GM21529 (cell line): ENCODE measurements at regions not wholly inside any gene's neighbourhood (a gene's known extent, or its start where the extent isn't known, plus 50 kb on each side); places are given as distances from the start of the nearest gene placed in this dataset.
"Not testable (repeated sequence)": the region's sequence is repeated elsewhere in the genome, so short reads cannot be mapped to it uniquely, and the experiment has no call there.

ENCODE experiments used
- ATAC-seq: cut with Tn5 transposase; IDR thresholded peaks from one replicate; pipeline ENCODE4 v1.9.1; 2021; ENCODE audit not compliant: unreplicated experiment

- ATAC-seq = no peak
Observed at GRCh38 chr5:113652161-113652560, 138.7 kb downstream of the YTHDC2 start.

- ATAC-seq = no peak
Observed at GRCh38 chr5:113654828-113655227, 141.3 kb downstream of the YTHDC2 start.

GRCh38 chr5:113660206-113660605, 146.7 kb downstream of the YTHDC2 start:
- no peak for ATAC-seq

DNA sequence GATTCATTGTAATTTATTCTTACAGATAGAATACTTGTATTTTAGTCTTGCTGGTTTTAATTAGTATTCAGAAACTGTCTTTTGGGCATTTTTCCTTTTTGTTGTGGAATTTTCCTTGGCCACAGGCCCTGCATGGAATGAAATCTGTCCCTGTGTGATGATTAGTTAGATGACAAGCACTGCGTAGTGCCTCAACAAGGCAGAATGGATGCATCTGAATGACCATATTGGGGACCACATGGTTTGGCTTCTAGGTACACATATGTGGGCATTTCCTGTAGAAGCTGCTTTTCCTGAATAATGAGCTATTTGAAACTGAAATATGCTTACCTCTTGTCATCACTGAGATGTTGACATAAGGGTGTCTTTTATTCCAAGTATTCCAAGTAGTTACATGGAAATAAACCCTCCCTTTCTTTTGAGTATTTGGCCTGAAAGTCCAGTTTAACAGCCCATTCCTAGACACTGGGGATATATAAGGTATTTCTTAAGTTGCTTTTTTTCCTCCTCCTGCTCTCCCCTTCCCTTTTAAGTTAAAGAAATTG, 147.3 kb downstream of the YTHDC2 start:
- ATAC-seq = no peak

- ATAC-seq = peak; percentile 66
Observed at GRCh38 chr5:113663879-113664541, 150.5 kb downstream of the YTHDC2 start.

GRCh38 chr5:113673041-113673440, 159.5 kb downstream of the YTHDC2 start:
- ATAC-seq = no peak

- ATAC-seq = no peak
Observed at GRCh38 chr5:113675166-113675565, 161.7 kb downstream of the YTHDC2 start.

- ATAC-seq = no peak
Observed at GRCh38 chr5:113678202-113678601, 164.7 kb downstream of the YTHDC2 start.

DNA sequence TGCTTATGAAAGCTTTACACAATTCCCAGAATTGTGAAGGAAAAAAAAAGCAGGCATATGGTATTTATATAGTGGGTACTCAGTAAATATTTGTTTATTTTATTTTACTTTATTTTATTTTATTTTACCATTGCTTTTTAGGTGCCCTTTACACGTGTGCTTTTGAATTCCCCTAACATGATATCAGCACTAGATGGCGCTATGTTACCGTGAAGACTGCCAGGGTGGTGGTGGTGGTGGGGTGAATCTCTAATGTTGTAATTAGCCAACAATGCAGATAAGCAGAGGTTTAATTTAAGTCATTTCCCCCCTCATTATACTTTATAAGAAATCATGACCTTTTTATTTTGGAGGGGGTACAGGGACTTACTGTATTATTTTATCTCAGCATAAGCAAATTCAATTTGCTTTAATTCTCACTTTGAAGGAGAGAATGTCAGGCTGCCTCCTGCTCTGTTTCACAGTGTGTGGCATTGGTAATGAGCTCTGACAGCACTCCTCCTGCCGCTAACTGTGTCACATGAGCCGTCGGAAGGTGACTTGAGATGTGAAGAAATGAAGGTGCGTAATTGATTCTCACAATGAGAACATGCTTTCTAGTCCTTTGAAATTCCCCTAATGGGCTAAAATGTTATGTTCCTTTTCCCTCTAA, 165.6 kb downstream of the YTHDC2 start:
- peak; percentile 82 for ATAC-seq

- no peak for ATAC-seq
Observed at GRCh38 chr5:113680534-113680933, 167.0 kb downstream of the YTHDC2 start.

GRCh38 chr5:113682497-113683136, 169.1 kb downstream of the YTHDC2 start:
- no peak for ATAC-seq

GRCh38 chr5:113683211-113683610, 169.7 kb downstream of the YTHDC2 start:
- no peak for ATAC-seq

- no peak for ATAC-seq
Observed at GRCh38 chr5:113686599-113686998, 173.1 kb downstream of the YTHDC2 start.

GRCh38 chr5:113689647-113690046, 176.2 kb downstream of the YTHDC2 start:
- no peak for ATAC-seq

DNA sequence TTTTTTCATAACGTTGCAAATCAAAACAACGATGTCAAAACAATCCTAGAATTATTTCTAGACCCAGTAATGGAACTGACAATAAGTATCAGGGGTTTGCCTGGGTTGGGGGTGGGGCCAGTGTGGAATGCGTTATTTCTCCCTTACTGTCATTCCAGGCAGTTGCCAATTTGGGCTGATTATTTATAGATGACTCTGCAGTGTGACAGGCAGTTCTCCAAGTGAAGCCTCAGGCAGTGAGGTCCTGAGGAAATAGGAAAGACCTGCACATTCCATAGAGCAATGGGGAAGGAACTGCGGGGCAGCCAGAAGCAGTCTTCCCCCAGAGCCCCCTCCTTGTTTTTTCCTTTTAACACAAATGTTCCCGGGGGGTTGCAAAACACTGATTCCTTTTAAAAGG, 179.0 kb downstream of the YTHDC2 start:
- no peak for ATAC-seq

DNA sequence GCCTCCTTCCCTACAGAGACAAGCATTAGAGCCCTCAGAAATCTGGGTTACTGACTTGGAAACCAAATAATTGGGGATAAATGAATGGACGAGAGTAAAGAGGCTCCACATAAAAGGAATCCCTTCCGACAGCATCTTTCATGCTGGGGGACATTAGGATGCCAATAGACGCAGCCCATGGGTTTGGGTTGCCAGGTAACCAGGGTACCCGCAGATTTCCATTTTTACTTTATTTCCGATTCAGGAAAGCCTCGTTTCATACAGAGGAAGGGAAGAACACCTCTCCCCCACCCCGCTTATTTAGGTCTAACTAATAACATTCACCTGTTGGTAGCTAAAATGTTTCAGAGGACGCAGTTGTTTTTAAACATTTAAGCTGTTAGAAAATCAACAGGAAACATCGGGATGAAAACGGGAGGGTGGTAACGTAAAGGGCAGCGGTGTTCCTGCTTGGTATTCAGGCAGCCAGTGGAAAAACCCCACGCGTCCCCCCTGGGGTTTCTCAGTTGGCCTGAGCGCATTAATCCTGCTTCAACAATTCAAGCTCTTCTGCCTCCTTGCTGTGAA, 179.5 kb downstream of the YTHDC2 start:
- no peak for ATAC-seq

DNA sequence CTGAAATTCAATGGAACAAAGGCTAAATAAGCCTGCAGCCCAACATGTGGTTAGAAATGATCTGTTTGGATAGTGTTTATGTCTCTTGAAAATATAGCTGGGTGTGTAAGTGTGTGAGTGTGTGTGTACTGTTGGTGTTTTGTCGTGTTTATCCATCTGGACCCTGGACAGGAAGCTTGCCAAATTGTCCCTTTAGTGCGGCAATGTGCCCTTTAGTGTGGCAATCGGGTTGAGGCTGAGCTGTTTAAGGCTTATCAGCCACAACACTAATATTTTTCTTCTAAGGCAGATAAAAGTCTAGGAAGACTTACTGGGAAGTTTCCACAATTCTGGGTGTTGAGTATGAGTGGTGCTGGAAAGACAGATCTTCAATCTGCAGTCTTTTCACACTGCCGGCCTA, 180.2 kb downstream of the YTHDC2 start:
- ATAC-seq = no peak

- no peak for ATAC-seq
Observed at GRCh38 chr5:113694576-113694975, 181.1 kb downstream of the YTHDC2 start.

DNA sequence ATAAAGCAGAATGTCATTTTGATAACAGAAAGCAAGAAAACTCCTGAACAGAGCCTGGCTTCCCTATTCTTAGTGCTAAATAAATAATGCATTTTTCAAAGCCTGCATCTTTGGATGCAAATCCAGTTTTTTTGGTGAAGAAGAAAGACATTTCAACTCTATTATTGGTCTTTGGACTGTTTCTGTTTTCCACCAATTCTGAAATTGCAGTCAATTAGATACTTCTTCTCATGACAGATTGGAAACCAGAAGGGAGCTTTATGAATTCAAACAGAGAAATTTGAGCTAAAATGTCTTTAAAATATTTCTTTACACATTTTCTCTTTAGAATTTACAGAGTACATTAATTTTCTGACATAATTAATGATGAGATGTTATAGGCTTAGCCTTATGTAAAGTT, 189.8 kb downstream of the YTHDC2 start:
- ATAC-seq = no peak

DNA sequence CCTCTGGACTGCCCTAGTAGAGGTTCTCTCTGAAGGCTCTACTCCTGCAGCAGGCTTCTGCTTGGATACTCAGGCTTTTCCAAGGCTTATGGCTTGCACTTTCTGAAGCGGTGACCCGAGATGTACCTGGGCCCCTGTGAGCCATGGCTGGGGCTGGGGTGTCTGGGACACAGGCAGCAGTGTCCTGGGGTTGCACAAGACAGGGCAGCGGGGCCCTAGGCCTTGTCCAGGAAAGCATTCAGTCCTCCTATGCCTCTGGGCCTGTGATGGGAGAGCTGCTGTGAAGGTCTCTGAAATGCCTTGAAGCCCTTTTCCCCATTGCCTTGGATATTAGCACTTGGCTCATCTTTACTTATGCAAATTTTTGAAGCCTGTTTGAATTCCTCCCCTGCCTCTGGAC, 192.2 kb downstream of the YTHDC2 start:
- ATAC-seq = no peak

DNA sequence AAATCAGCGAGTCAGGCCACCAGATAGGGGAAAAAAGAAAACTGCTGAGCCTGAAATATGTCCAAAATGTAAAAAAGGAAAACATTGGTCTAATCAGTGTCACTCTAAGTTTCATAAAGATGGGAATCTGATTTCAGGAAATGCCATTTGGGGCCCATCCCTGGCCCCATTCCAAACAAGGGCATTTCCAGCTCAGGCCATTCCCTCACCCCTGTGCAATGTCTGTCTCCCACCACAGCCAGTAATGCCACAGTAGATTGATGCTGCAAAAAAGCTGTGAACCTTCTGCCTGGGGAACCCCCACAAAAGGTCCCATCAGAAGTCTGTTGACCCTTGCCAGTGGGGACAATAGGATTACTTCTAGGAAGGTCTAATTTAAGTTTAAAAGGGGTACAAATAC, 199.6 kb downstream of the YTHDC2 start:
- ATAC-seq = no peak

DNA sequence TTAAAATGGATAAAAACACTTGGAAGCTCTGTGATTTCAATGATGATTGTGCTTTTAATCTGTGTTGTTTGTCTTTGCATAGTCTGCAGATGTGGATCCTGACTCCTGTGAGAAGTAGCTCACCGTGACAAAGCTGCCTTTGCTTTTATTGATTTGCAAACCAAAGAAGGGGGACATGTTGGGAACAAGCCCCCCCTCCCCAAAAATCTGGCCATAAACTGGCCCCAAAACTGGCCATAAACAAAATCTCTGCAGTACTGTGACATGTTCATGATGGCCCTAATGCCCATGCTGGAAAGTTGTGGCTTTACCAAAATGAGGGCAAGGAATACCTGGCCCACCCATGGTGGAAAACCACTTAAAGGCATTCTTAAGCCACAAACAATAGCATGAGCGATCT, 202.4 kb downstream of the YTHDC2 start:
- ATAC-seq = not testable (repeated sequence)
